Lower lobe of right lung (tissue), 2 donors: ENCODE measurements at regions not wholly inside any gene's neighbourhood (a gene's known extent, or its start where the extent isn't known, plus 50 kb on each side); places are given as distances from the start of the nearest gene placed in this dataset.

ENCODE experiments used
- ATAC-seq, 2 donors: fragments of 200-7000 bp; cut with Tn5 transposase; one replicate each; pipeline ENCODE4 v1.9.1; 2020 to 2022; ENCODE audit warnings: mild to moderate bottlenecking in 2 of 2, moderate library complexity in 2 of 2
- DNase-seq: peaks from one replicate; pipeline ENCODE4 v3.0.0-alpha.2; 2020
- H3K27ac ChIP-seq: fragments of 200-600 bp; one replicate; pipeline ENCODE4 v1.8.0; 2022
- H3K27me3 ChIP-seq: fragments of 200-600 bp; one replicate; pipeline ENCODE4 v1.8.0; 2022; ENCODE audit warnings: low read depth
- H3K36me3 ChIP-seq: fragments of 200-600 bp; one replicate; pipeline ENCODE4 v1.8.0; 2022; ENCODE audit warnings: mild to moderate bottlenecking
- H3K4me1 ChIP-seq: fragments of 200-600 bp; one replicate; pipeline ENCODE4 v1.8.0; 2022
- H3K4me3 ChIP-seq: fragments of 200-600 bp; one replicate; pipeline ENCODE4 v1.8.0; 2022; ENCODE audit warnings: mild to moderate bottlenecking
- H3K9me3 ChIP-seq: fragments of 200-600 bp; one replicate; pipeline ENCODE4 v1.8.0; 2022
- intact Hi-C: fragments of 100-400 bp; cut with DNase I; formaldehyde crosslinking; loops from one replicate; pipeline ENCODE4 v1.11.0; 2022
- TF ChIP-seq, protein P1 (sequence below): fragments of 200-600 bp; IDR thresholded peaks from one replicate; pipeline ENCODE4 v1.8.0; 2022; ENCODE audit warnings: antibody characterized with exemption, mild to moderate bottlenecking
- donor health status: DM: no; HTN: yes; CAD: no; lungs with severe emphysema.

DNA sequence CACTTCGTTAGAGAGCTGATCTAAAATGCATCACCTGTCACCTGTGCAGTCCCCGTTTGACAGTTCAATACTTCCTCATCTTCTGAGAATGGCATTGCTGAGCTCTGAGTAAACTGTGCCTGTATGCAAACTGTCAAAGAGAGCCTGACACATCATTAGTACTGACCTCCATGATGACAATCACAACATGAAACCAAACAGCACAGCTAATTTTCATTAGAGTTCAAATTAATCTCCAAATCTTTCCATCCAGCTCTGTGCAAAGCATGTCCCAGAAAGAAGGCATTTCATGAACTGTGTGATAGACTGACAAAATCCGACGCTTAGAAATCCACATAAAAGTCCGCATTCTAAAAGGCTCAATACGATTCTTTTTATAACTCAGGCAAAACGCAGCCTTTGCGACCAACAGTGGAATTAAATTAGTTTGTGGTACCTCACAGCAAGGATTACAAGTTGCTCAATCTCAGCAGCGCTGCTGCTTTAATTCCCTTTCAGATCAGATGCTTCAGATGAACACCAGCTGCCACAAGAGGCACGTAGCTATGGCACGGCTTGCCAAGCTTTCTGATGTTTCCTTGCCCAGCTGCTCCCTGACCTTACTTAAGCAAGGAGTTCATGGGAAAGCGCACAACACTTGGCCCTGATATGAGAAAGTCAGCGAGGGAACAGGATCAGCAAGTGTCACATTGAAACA is 765.5 kb upstream of the PRMT6 start:
- H3K27ac ChIP-seq, result no peak overlapping the region
- TF ChIP-seq, protein P1, sequence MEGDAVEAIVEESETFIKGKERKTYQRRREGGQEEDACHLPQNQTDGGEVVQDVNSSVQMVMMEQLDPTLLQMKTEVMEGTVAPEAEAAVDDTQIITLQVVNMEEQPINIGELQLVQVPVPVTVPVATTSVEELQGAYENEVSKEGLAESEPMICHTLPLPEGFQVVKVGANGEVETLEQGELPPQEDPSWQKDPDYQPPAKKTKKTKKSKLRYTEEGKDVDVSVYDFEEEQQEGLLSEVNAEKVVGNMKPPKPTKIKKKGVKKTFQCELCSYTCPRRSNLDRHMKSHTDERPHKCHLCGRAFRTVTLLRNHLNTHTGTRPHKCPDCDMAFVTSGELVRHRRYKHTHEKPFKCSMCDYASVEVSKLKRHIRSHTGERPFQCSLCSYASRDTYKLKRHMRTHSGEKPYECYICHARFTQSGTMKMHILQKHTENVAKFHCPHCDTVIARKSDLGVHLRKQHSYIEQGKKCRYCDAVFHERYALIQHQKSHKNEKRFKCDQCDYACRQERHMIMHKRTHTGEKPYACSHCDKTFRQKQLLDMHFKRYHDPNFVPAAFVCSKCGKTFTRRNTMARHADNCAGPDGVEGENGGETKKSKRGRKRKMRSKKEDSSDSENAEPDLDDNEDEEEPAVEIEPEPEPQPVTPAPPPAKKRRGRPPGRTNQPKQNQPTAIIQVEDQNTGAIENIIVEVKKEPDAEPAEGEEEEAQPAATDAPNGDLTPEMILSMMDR, result no peak
- H3K36me3 ChIP-seq, result no peaks in the 10 kb centered on the region
- no peaks in the 10 kb centered on the region for H3K9me3 ChIP-seq
- no peaks in the 10 kb centered on the region for H3K27me3 ChIP-seq
- ATAC-seq (peak in 1 of 2 donors; percentile 7), DNase-seq (no peak)
- no peak overlapping the region for H3K4me3 ChIP-seq
- intact Hi-C loops, result no loop called here
- no peaks in the 10 kb centered on the region for H3K4me1 ChIP-seq

DNA sequence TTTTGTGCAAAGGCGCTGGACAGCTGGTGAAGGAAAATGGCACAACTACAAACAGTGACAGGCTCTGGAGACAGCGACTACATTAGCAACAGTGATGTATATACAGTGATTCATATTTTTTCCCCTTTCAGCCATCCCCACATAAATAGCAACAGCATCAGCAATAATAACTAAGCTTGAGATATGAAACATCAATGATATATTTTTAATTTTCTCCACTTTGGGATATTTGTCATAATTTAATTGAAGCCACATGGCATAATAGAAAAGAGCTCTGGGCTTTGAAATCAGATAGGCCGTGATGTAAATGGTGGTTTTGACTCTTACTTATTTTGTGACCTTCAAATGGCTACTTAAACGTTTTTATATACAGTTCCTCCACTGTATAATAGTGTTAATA is 764.3 kb upstream of the PRMT6 start:
- ATAC-seq (no peak), DNase-seq (no peak)
- H3K27ac ChIP-seq, result no peak overlapping the region
- intact Hi-C loops, result no loop called here
- H3K9me3 ChIP-seq, result no peaks in the 10 kb centered on the region
- H3K4me1 ChIP-seq, result no peaks in the 10 kb centered on the region
- TF ChIP-seq, protein P1, result no peak
- H3K4me3 ChIP-seq, result no peak overlapping the region
- H3K36me3 ChIP-seq, result no peaks in the 10 kb centered on the region
- H3K27me3 ChIP-seq, result no peaks in the 10 kb centered on the region

DNA sequence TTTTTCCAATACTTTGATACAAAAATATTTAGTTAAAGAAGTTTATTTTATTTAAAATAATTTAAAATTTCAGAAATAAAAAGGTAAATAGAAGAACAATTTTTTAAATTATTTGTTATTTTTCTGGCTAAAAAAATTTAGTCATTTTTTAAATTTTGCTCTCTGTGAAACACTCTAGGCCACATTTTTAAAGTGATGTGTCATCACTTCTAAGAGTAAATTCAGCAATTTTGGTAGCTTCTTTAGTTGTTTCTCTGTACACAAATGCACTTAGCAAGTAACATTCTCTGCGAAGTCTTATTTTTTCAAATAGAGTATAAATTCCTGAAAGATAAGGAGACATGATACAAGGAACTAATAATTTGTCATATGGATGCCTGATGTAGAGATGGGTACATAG is 760.0 kb upstream of the PRMT6 start:
- H3K9me3 ChIP-seq, result no peaks in the 10 kb centered on the region
- ATAC-seq (no peak), DNase-seq (no peak)
- no peaks in the 10 kb centered on the region for H3K36me3 ChIP-seq
- H3K27ac ChIP-seq, result no peak overlapping the region
- no peaks in the 10 kb centered on the region for H3K27me3 ChIP-seq
- TF ChIP-seq, protein P1, result no peak
- intact Hi-C loops, result no loop called here
- H3K4me3 ChIP-seq, result no peak overlapping the region
- H3K4me1 ChIP-seq, result no peaks in the 10 kb centered on the region

DNA sequence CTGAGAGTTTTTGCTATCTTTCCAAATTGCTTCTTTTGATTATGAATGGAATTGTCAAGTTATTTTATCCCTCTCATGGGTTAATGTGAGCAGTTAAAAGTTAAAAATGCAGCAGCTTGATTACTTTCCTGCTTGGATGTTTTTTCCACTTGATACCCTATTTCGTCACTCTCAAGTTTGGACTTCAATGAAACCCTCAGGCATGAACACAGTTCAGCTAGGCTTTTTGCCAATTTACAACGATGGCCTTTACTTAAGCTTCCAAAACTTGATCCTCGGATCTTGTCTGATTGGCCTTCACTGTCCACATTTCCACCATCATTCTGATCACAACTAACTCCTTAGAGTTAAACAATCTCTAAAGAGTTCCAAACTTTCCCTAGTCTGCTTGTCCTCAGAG is 752.4 kb upstream of the PRMT6 start:
- ATAC-seq (no peak), DNase-seq (no peak)
- intact Hi-C loops, result no loop called here
- Histone ChIP-seq H3K4me3 (no peak overlapping the region), H3K9me3 (peaks cover 17% of the 10 kb centered on the region), H3K4me1 (no peaks in the 10 kb centered on the region), H3K27me3 (no peaks in the 10 kb centered on the region), H3K27ac (no peak overlapping the region), H3K36me3 (no peaks in the 10 kb centered on the region)
- TF ChIP-seq, protein P1, result no peak

DNA sequence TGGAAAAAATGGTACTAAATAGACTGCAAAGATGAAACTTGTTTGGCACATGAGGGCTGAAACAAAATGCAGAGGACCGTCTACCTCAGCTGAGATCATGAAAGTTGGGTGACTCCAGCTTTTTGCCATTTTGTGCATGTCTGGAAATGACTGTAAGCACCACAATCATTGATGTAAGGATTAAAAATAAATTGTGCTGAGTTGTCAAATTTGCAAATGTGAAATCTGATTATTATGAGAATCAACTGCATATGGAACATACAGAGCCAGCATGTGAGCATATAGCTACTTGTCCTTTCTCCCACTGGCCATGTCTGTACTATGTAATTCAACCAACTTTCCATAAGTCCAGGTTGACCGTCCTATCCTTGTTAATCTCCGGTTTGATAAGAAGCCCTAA is 736.9 kb upstream of the PRMT6 start:
- DNase-seq, result no peak
- intact Hi-C loops, result no loop called here
- ATAC-seq, result no peak
- no peaks in the 10 kb centered on the region for H3K4me1 ChIP-seq
- no peak overlapping the region for H3K4me3 ChIP-seq
- TF ChIP-seq, protein P1, result no peak
- H3K9me3 ChIP-seq, result no peaks in the 10 kb centered on the region
- H3K27ac ChIP-seq, result no peak overlapping the region
- H3K27me3 ChIP-seq, result no peaks in the 10 kb centered on the region
- no peaks in the 10 kb centered on the region for H3K36me3 ChIP-seq
